ENCODE measurements at regions not wholly inside any gene's neighbourhood (a gene's known extent, or its start where the extent isn't known, plus 50 kb on each side); places are given as distances from the start of the nearest gene placed in this dataset.

DNA sequence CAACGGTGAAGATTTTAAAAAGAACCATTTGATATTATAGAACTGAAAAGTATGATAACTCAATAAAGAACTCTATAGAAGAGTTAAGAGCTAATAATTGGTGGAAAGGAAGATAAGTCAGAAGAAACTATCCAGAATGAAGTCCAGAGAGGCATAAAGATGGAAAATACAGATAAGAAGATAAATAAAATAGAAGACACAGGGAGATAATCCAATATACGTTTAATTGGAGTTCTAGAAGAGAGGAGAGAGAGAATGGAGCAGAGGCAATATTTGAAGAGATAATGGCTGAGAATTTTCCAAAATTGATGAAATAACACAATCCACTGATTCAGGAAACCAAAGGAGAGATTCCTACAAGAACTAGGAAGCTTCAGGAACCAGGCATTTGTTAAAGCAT lies 49.8 kb upstream of the EPHB3 start:
- Histone ChIP-seq H3K4me3 (no peak overlapping the region), H3K4me1 (no peaks in the 10 kb centered on the region), H3K9ac (ENCODE audit: low read depth in 2 of 2, low read length in 2 of 2) (no peak overlapping the region), H3K36me3 (no peaks in the 10 kb centered on the region), H3K27ac (no peak overlapping the region), H3K9me3 (no peaks in the 10 kb centered on the region), H3K27me3 (no peaks in the 10 kb centered on the region)
- no peak for DNase-seq
- intact Hi-C loops (cut with DNase I): loop anchor here (5.0 kb wide), 1 partner anchor 94 kb away; no protein-coding TSS in a partner anchor
- TF ChIP-seq CTCF (IDR thresholded peaks at IDR 0.05): no peak
